ENCODE measurements at regions not wholly inside any gene's neighbourhood (a gene's known extent, or its start where the extent isn't known, plus 50 kb on each side); places are given as distances from the start of the nearest gene placed in this dataset.

DNA sequence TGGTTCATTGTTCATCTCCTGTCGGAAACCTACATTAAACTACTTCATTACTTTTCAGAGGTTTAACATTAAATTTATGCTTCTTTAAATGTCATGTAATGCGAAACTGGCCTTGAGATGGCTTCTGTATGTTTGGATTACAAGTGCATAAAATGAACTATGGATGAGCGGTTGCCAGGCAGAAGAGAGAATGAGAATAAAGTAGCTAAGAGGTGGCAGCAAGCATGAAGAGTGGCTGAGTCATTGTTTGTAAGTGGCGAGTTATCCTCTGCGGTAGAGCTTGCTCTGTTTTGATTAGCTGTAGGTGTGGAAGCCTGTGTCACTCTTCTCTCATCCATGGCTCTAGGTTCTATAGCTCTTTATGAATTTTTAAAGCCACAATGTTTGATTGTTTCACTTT is 1139.6 kb upstream of the PCDH9 start:
- TF ChIP-seq, protein P1, sequence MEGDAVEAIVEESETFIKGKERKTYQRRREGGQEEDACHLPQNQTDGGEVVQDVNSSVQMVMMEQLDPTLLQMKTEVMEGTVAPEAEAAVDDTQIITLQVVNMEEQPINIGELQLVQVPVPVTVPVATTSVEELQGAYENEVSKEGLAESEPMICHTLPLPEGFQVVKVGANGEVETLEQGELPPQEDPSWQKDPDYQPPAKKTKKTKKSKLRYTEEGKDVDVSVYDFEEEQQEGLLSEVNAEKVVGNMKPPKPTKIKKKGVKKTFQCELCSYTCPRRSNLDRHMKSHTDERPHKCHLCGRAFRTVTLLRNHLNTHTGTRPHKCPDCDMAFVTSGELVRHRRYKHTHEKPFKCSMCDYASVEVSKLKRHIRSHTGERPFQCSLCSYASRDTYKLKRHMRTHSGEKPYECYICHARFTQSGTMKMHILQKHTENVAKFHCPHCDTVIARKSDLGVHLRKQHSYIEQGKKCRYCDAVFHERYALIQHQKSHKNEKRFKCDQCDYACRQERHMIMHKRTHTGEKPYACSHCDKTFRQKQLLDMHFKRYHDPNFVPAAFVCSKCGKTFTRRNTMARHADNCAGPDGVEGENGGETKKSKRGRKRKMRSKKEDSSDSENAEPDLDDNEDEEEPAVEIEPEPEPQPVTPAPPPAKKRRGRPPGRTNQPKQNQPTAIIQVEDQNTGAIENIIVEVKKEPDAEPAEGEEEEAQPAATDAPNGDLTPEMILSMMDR (IDR thresholded peaks at IDR 0.05; ENCODE audit: insufficient read depth, low read length, poor library complexity, severe bottlenecking) = no peak
- no peak for TF ChIP-seq EZH2phosphoT487 (conservative IDR thresholded peaks at IDR 0.05; ENCODE audit: low read length)
